ENCODE measurements at regions not wholly inside any gene's neighbourhood (a gene's known extent, or its start where the extent isn't known, plus 50 kb on each side); places are given as distances from the start of the nearest gene placed in this dataset.

- ATAC-seq: no peak
- TF ChIP-seq POLR2A (IDR thresholded peaks at IDR 0.05) (no peak), CTCF (IDR thresholded peaks at IDR 0.05) (no peak), POLR2AphosphoS5 (IDR thresholded peaks at IDR 0.05) (no peak), EP300 (IDR thresholded peaks at IDR 0.05) (no peak)
- Histone ChIP-seq H3K4me3 (no peak overlapping the region), H3K27me3 (no peaks in the 10 kb centered on the region), H3K9me3 (no peaks in the 10 kb centered on the region), H3K4me1 (peaks cover 0 to 31% (median 0%) of the 10 kb centered on the region in 3 donors), H3K27ac (no peak overlapping the region), H3K36me3 (no peaks in the 10 kb centered on the region)
- 50 to 94% methylated on average over 1 to 3 of the region's 3 CpGs for WGBS, 2 donors (ENCODE audit: low coverage in 1 of 2)
Measured at GRCh38 chr10:44178281-44178680, 206.6 kb downstream of the CXCL12 start.

GRCh38 chr10:44177610-44178009 is 207.3 kb downstream of the CXCL12 start:
- no peak overlapping the region for H3K4me3 ChIP-seq
- WGBS, 2 donors (ENCODE audit: low coverage in 1 of 2): 80 to 89% methylated on average over 6 to 7 of the region's 7 CpGs
- no peaks in the 10 kb centered on the region for H3K9me3 ChIP-seq
- no peak overlapping the region for H3K27ac ChIP-seq
- TF ChIP-seq CTCF (IDR thresholded peaks at IDR 0.05) (no peak), POLR2A (IDR thresholded peaks at IDR 0.05) (no peak), POLR2AphosphoS5 (IDR thresholded peaks at IDR 0.05) (no peak), EP300 (IDR thresholded peaks at IDR 0.05) (no peak)
- no peaks in the 10 kb centered on the region for H3K36me3 ChIP-seq
- no peak for ATAC-seq
- H3K4me1 ChIP-seq: peaks cover 0 to 31% (median 3%) of the 10 kb centered on the region in 3 donors
- H3K27me3 ChIP-seq: no peaks in the 10 kb centered on the region

GRCh38 chr10:44176311-44176710 is 208.6 kb downstream of the CXCL12 start:
- Histone ChIP-seq H3K27ac (no peak overlapping the region), H3K9me3 (no peaks in the 10 kb centered on the region), H3K4me1 (peaks cover 0 to 36% (median 3%) of the 10 kb centered on the region in 3 donors), H3K4me3 (no peak overlapping the region), H3K27me3 (no peaks in the 10 kb centered on the region), H3K36me3 (no peaks in the 10 kb centered on the region)
- TF ChIP-seq POLR2AphosphoS5 (IDR thresholded peaks at IDR 0.05) (no peak), CTCF (IDR thresholded peaks at IDR 0.05) (no peak), POLR2A (IDR thresholded peaks at IDR 0.05) (no peak), EP300 (IDR thresholded peaks at IDR 0.05) (no peak)
- no peak for ATAC-seq
- 41 to 65% methylated on average over 3 of the region's 3 CpGs for WGBS, 2 donors (ENCODE audit: low coverage in 1 of 2)

GRCh38 chr10:44173608-44173894 is 211.3 kb downstream of the CXCL12 start:
- 25 to 59% methylated on average over 1 to 4 of the region's 4 CpGs for WGBS, 2 donors (ENCODE audit: low coverage in 1 of 2)
- H3K4me1 ChIP-seq: peaks cover 0 to 24% (median 3%) of the 10 kb centered on the region in 3 donors
- no peak for TF ChIP-seq POLR2AphosphoS5 (IDR thresholded peaks at IDR 0.05)
- no peak for TF ChIP-seq CTCF (IDR thresholded peaks at IDR 0.05)
- no peak for TF ChIP-seq POLR2A (IDR thresholded peaks at IDR 0.05)
- TF ChIP-seq EP300 (IDR thresholded peaks at IDR 0.05): no peak
- H3K27ac ChIP-seq: no peak overlapping the region
- no peak overlapping the region for H3K4me3 ChIP-seq
- no peaks in the 10 kb centered on the region for H3K27me3 ChIP-seq
- ATAC-seq: no peak
- H3K36me3 ChIP-seq: no peaks in the 10 kb centered on the region
- H3K9me3 ChIP-seq: no peaks in the 10 kb centered on the region

- Histone ChIP-seq H3K27me3 (no peaks in the 10 kb centered on the region), H3K9me3 (no peaks in the 10 kb centered on the region), H3K4me1 (peaks cover 0 to 24% (median 3%) of the 10 kb centered on the region in 3 donors), H3K4me3 (no peak overlapping the region), H3K27ac (no peak overlapping the region), H3K36me3 (no peaks in the 10 kb centered on the region)
- no peak for TF ChIP-seq EP300 (IDR thresholded peaks at IDR 0.05)
- TF ChIP-seq CTCF (IDR thresholded peaks at IDR 0.05): no peak
- TF ChIP-seq POLR2A (IDR thresholded peaks at IDR 0.05): no peak
- TF ChIP-seq POLR2AphosphoS5 (IDR thresholded peaks at IDR 0.05): no peak
- WGBS, 2 donors (ENCODE audit: low coverage in 1 of 2): 0 to 50% methylated on average over 1 of the region's 3 CpGs
- ATAC-seq: no peak
Measured at GRCh38 chr10:44172883-44173607, 211.9 kb downstream of the CXCL12 start.

Measured in gastroesophageal sphincter (tissue), 4 donors.